Mesenchymal stem cell (in vitro differentiated cells and primary cell): ENCODE measurements at regions not wholly inside any gene's neighbourhood (a gene's known extent, or its start where the extent isn't known, plus 50 kb on each side); places are given as distances from the start of the nearest gene placed in this dataset.

ENCODE experiments used
- DNase-seq: peaks from one replicate; pipeline ENCODE4 v3.0.0-alpha.2; 2013
- H2AFZ ChIP-seq: one replicate; pipeline ENCODE4 v1.6.1; 2013; ENCODE audit warnings: low read depth, mild to moderate bottlenecking, control low read depth, inconsistent platforms, low read length, moderate library complexity
- H2AK5ac ChIP-seq: 2 replicates; pipeline ENCODE4 v1.6.1; 2013; ENCODE audit warnings: low read length, moderate library complexity, mild to moderate bottlenecking, inconsistent platforms; ENCODE audit not compliant: severe bottlenecking
- H2BK120ac ChIP-seq: one replicate; pipeline ENCODE4 v1.6.1; 2013; ENCODE audit warnings: low read depth, mild to moderate bottlenecking, inconsistent platforms, low read length, moderate library complexity
- H2BK12ac ChIP-seq, 2 experiments: one replicate each; pipeline ENCODE4 v1.6.1; 2013; ENCODE audit warnings: inconsistent platforms in 2 of 2, low read length in 2 of 2, mild to moderate bottlenecking in 2 of 2, moderate library complexity in 2 of 2, control low read depth in 1 of 2
- H2BK15ac ChIP-seq: one replicate; pipeline ENCODE4 v1.6.1; 2013; ENCODE audit warnings: mild to moderate bottlenecking, low read depth, inconsistent platforms; ENCODE audit not compliant: poor library complexity, severe bottlenecking
- H2BK5ac ChIP-seq: 2 replicates; pipeline ENCODE4 v1.6.1; 2013; ENCODE audit warnings: low read depth, mild to moderate bottlenecking, low read length, control low read depth, inconsistent platforms; ENCODE audit not compliant: poor library complexity, severe bottlenecking
- H3K14ac ChIP-seq, 2 experiments: one replicate each; pipeline ENCODE4 v1.6.1; 2013; ENCODE audit warnings: inconsistent platforms in 2 of 2, low read length in 2 of 2, control low read depth in 1 of 2, mild to moderate bottlenecking in 1 of 2, moderate library complexity in 1 of 2
- H3K18ac ChIP-seq, 2 experiments: one replicate each; pipeline ENCODE4 v1.6.1; 2013; ENCODE audit warnings: inconsistent platforms in 2 of 2, low read length in 2 of 2, control low read depth in 1 of 2, low read depth in 1 of 2, mild to moderate bottlenecking in 1 of 2
- H3K23ac ChIP-seq, 2 experiments: one replicate each; pipeline ENCODE4 v1.6.1; 2013; ENCODE audit warnings: inconsistent platforms in 2 of 2, low read length in 2 of 2, mild to moderate bottlenecking in 2 of 2, moderate library complexity in 2 of 2, control low read depth in 1 of 2
- H3K27ac ChIP-seq: 2 replicates; pipeline ENCODE4 v1.5.1; 2013; ENCODE audit warnings: mild to moderate bottlenecking, moderate library complexity, low read length, control low read depth, inconsistent platforms; ENCODE audit not compliant: poor library complexity, severe bottlenecking
- H3K27me3 ChIP-seq, 2 experiments: 2 replicates each; pipeline versions ENCODE4 v1.6.1 to v1.7.0; 2013; ENCODE audit warnings: low read length in 2 of 2, mild to moderate bottlenecking in 2 of 2, moderate library complexity in 2 of 2, control low read depth in 1 of 2, inconsistent platforms in 1 of 2; ENCODE audit not compliant: control insufficient read depth in 1 of 2, insufficient read depth in 1 of 2
- H3K36me3 ChIP-seq, 2 experiments: 2 replicates each; pipeline versions ENCODE4 v1.6.1 to v1.7.0; 2013; ENCODE audit warnings: low read length in 2 of 2, control low read depth in 1 of 2, inconsistent platforms in 1 of 2, low read depth in 1 of 2, mild to moderate bottlenecking in 1 of 2; ENCODE audit not compliant: insufficient read depth in 2 of 2, control insufficient read depth in 1 of 2
- H3K4ac ChIP-seq, 2 experiments: one replicate each; pipeline ENCODE4 v1.6.1; 2013; ENCODE audit warnings: inconsistent platforms in 2 of 2, low read length in 2 of 2, mild to moderate bottlenecking in 2 of 2, moderate library complexity in 2 of 2, control low read depth in 1 of 2, low read depth in 1 of 2
- H3K4me1 ChIP-seq: 2 replicates; pipeline ENCODE4 v1.6.1; 2013; ENCODE audit warnings: low read depth, low read length, control low read depth; ENCODE audit not compliant: control insufficient read depth, insufficient read depth
- H3K4me2 ChIP-seq: 2 replicates; pipeline ENCODE4 v1.6.1; 2013; ENCODE audit warnings: low read length, mild to moderate bottlenecking, inconsistent platforms; ENCODE audit not compliant: poor library complexity, severe bottlenecking
- H3K4me3 ChIP-seq, 2 experiments: 2 replicates each; pipeline versions ENCODE4 v1.5.1 to v1.7.0; 2013; ENCODE audit warnings: low read length in 2 of 2, mild to moderate bottlenecking in 2 of 2, control low read depth in 1 of 2, low read depth in 1 of 2; ENCODE audit not compliant: insufficient read depth in 1 of 2
- H3K79me1 ChIP-seq: replicated peaks from 2 replicates; pipeline ENCODE4 v1.6.1; 2013; ENCODE audit warnings: mild to moderate bottlenecking, control low read depth, low read length, inconsistent platforms; ENCODE audit not compliant: poor library complexity, severe bottlenecking
- H3K9ac ChIP-seq: 2 replicates; pipeline ENCODE4 v1.7.0; 2013; ENCODE audit warnings: mild to moderate bottlenecking, low read length, moderate library complexity
- H3K9me3 ChIP-seq: 2 replicates; pipeline ENCODE4 v1.7.0; 2013; ENCODE audit warnings: mild to moderate bottlenecking, low read length; ENCODE audit not compliant: control insufficient read depth
- H4K8ac ChIP-seq: one replicate; pipeline ENCODE4 v1.6.1; 2013; ENCODE audit warnings: inconsistent platforms, mild to moderate bottlenecking, low read length, moderate library complexity
- H4K91ac ChIP-seq: one replicate; pipeline ENCODE4 v1.6.1; 2013; ENCODE audit warnings: mild to moderate bottlenecking, low read length, inconsistent platforms
- WGBS: methylation state at CpG from one replicate; pipeline ENCODE4 v1.1.7; 2013; ENCODE audit warnings: mixed read lengths; 5-methylcytosine and 5-hydroxymethylcytosine counted together

- Histone ChIP-seq H3K9me3 (no peaks in the 10 kb centered on the region), H3K4me3 (no peak overlapping the region), H3K4me1 (no peaks in the 10 kb centered on the region), H3K4ac (no peak overlapping the region), H3K23ac (no peak overlapping the region), H2BK5ac (no peak overlapping the region), H3K79me1 (no peaks in the 10 kb centered on the region), H3K9ac (no peak overlapping the region), H3K18ac (no peak overlapping the region), H2BK15ac (no peak overlapping the region), H4K8ac (no peak overlapping the region), H3K4me2 (no peak overlapping the region), H2AFZ (no peak overlapping the region), H2BK12ac (no peak overlapping the region), H3K36me3 (no peaks in the 10 kb centered on the region), H2AK5ac (no peak overlapping the region), H2BK120ac (no peak overlapping the region), H4K91ac (no peak overlapping the region), H3K14ac (no peak overlapping the region), H3K27me3 (no peaks in the 10 kb centered on the region), H3K27ac (no peak overlapping the region)
- no peak for DNase-seq
- 75% methylated on average over 2 of the region's 2 CpGs for WGBS
Measured at GRCh38 chr7:91465595-91466061, 201.4 kb downstream of the FZD1 start.

- Histone ChIP-seq H3K4me1 (no peaks in the 10 kb centered on the region), H2BK12ac (no peak overlapping the region), H4K91ac (no peak overlapping the region), H3K4ac (no peak overlapping the region), H2BK15ac (no peak overlapping the region), H3K36me3 (no peaks in the 10 kb centered on the region), H3K27ac (no peak overlapping the region), H3K4me3 (no peak overlapping the region), H3K4me2 (no peak overlapping the region), H3K27me3 (no peaks in the 10 kb centered on the region), H3K14ac (no peak overlapping the region), H3K9me3 (peaks cover 14% of the 10 kb centered on the region), H2BK120ac (no peak overlapping the region), H2AK5ac (no peak overlapping the region), H3K79me1 (no peaks in the 10 kb centered on the region), H3K18ac (no peak overlapping the region), H2BK5ac (no peak overlapping the region), H3K23ac (no peak overlapping the region), H4K8ac (no peak overlapping the region), H3K9ac (no peak overlapping the region), H2AFZ (no peak overlapping the region)
- DNase-seq: no peak
Measured at GRCh38 chr7:91468256-91468655, 204.0 kb downstream of the FZD1 start.

GRCh38 chr7:91473619-91474018, 209.4 kb downstream of the FZD1 start:
- H2BK15ac ChIP-seq: no peak overlapping the region
- H3K4me1 ChIP-seq: no peaks in the 10 kb centered on the region
- H3K4me3 ChIP-seq: no peak overlapping the region
- no peak overlapping the region for H3K4me2 ChIP-seq
- H3K9ac ChIP-seq: no peak overlapping the region
- no peak overlapping the region for H2BK120ac ChIP-seq
- no peak overlapping the region for H3K4ac ChIP-seq
- H4K91ac ChIP-seq: no peak overlapping the region
- H3K18ac ChIP-seq: no peak overlapping the region
- no peak overlapping the region for H2AK5ac ChIP-seq
- H3K79me1 ChIP-seq: no peaks in the 10 kb centered on the region
- H2BK5ac ChIP-seq: no peak overlapping the region
- H2AFZ ChIP-seq: no peak overlapping the region
- no CpG with 5 or more reads among the region's 1 CpG for WGBS
- H3K27ac ChIP-seq: no peak overlapping the region
- DNase-seq: no peak
- H3K36me3 ChIP-seq: no peaks in the 10 kb centered on the region
- no peak overlapping the region for H3K14ac ChIP-seq
- H4K8ac ChIP-seq: no peak overlapping the region
- no peak overlapping the region for H3K23ac ChIP-seq
- no peak overlapping the region for H2BK12ac ChIP-seq
- peaks cover 36% of the 10 kb centered on the region for H3K9me3 ChIP-seq
- H3K27me3 ChIP-seq: no peaks in the 10 kb centered on the region

- H3K27me3 ChIP-seq: no peaks in the 10 kb centered on the region
- no peak overlapping the region for H2BK120ac ChIP-seq
- H3K27ac ChIP-seq: no peak overlapping the region
- no peak overlapping the region for H3K4ac ChIP-seq
- no peak overlapping the region for H2BK15ac ChIP-seq
- no peak overlapping the region for H2BK5ac ChIP-seq
- no peak overlapping the region for H3K14ac ChIP-seq
- no peak for DNase-seq
- no peaks in the 10 kb centered on the region for H3K36me3 ChIP-seq
- no peak overlapping the region for H2BK12ac ChIP-seq
- H3K79me1 ChIP-seq: no peaks in the 10 kb centered on the region
- no peak overlapping the region for H4K8ac ChIP-seq
- H2AFZ ChIP-seq: no peak overlapping the region
- H3K4me1 ChIP-seq: no peaks in the 10 kb centered on the region
- H4K91ac ChIP-seq: no peak overlapping the region
- no peak overlapping the region for H3K18ac ChIP-seq
- H2AK5ac ChIP-seq: no peak overlapping the region
- H3K23ac ChIP-seq: no peak overlapping the region
- peaks cover 36% of the 10 kb centered on the region for H3K9me3 ChIP-seq
- H3K4me2 ChIP-seq: no peak overlapping the region
- no peak overlapping the region for H3K9ac ChIP-seq
- no peak overlapping the region for H3K4me3 ChIP-seq
- 25% methylated on average over 1 of the region's 1 CpG for WGBS
Measured at GRCh38 chr7:91474074-91474473, 209.8 kb downstream of the FZD1 start.
